B cell (primary cell): ENCODE measurements at regions not wholly inside any gene's neighbourhood (a gene's known extent, or its start where the extent isn't known, plus 50 kb on each side); places are given as distances from the start of the nearest gene placed in this dataset.
"Not testable (repeated sequence)": the region's sequence is repeated elsewhere in the genome, so short reads cannot be mapped to it uniquely, and the experiment has no call there.

Experiments used
- EZH2 ChIP-seq: IDR thresholded peaks from 2 replicates; pipeline ENCODE4 v1.6.1; 2012; ENCODE audit warnings: borderline replicate concordance, low read depth, mild to moderate bottlenecking, moderate library complexity, low read length; ENCODE audit not compliant: insufficient read depth, poor library complexity, severe bottlenecking
- TF ChIP-seq, protein P1 (sequence below): fragments of 200-600 bp; IDR thresholded peaks from one replicate; pipeline ENCODE4 v1.8.0; 2022; ENCODE audit warnings: antibody characterized with exemption, mild to moderate bottlenecking

DNA sequence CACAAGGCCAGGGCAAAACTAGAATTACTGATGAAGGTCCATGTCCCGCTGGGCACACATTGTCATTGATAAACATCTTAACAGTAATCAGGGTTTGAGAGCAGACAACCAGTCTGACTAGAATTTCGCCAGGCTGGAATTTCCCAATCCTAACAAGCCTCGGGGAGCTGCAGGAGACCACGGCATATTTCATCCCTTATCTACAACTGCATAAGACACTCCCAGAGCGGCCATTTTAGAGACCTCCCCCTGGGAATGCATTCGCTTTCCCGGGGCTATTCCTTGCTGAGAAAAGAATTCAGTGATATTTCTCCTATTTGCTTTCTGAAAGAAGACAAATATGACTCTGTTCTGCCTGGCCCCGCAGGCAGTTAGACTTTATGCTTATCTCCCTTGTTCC lies 611.3 kb upstream of the FAM98A start:
- TF ChIP-seq, protein P1, sequence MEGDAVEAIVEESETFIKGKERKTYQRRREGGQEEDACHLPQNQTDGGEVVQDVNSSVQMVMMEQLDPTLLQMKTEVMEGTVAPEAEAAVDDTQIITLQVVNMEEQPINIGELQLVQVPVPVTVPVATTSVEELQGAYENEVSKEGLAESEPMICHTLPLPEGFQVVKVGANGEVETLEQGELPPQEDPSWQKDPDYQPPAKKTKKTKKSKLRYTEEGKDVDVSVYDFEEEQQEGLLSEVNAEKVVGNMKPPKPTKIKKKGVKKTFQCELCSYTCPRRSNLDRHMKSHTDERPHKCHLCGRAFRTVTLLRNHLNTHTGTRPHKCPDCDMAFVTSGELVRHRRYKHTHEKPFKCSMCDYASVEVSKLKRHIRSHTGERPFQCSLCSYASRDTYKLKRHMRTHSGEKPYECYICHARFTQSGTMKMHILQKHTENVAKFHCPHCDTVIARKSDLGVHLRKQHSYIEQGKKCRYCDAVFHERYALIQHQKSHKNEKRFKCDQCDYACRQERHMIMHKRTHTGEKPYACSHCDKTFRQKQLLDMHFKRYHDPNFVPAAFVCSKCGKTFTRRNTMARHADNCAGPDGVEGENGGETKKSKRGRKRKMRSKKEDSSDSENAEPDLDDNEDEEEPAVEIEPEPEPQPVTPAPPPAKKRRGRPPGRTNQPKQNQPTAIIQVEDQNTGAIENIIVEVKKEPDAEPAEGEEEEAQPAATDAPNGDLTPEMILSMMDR: not testable (repeated sequence)
- TF ChIP-seq EZH2: not testable (repeated sequence)
